Endothelial cell of umbilical vein (primary cell): ENCODE measurements at regions not wholly inside any gene's neighbourhood (a gene's known extent, or its start where the extent isn't known, plus 50 kb on each side); places are given as distances from the start of the nearest gene placed in this dataset.
"Not testable (repeated sequence)": the region's sequence is repeated elsewhere in the genome, so short reads cannot be mapped to it uniquely, and the experiment has no call there.

Source experiments
- BruUV-seq: library from RNA; stranded (reverse); fragments of 400-500 nt; replicated peaks from 2 replicates; lab custom pipeline; 2021; lab: Mats Ljungman, UMichigan
- CTCF ChIA-PET: fragments of 300-600, 350-600 bp; sonication (Branson Sonifier 250); formaldehyde crosslinking; loops from one replicate; lab custom pipeline; 2021; ENCODE audit warnings: antibody characterized with exemption, inconsistent platforms; lab: Charles Lee
- POLR2A ChIA-PET: fragments of 300-600, 350-600 bp; sonication (Branson Sonifier 250); formaldehyde crosslinking; loops from one replicate; lab custom pipeline; 2021; ENCODE audit warnings: antibody characterized with exemption, inconsistent platforms; lab: Charles Lee
- DNase-seq: peaks from one replicate; pipeline ENCODE4 v3.0.0-alpha.2; 2011; ENCODE audit warnings: low read depth, low spot score
- FAIRE-seq: peaks from 2 replicates; lab custom pipeline; 2011; peaks lifted over from hg19 to GRCh38; lab: Jason Lieb, UNC
- H2AFZ ChIP-seq: 2 replicates; pipeline ENCODE4 v1.6.0; 2012; ENCODE audit warnings: low read depth, low read length, control low read depth, inconsistent platforms
- H3K27ac ChIP-seq: 2 replicates; pipeline ENCODE4 v1.5.1; 2011; ENCODE audit warnings: low read depth, mild to moderate bottlenecking, control low read depth, low read length, moderate library complexity; ENCODE audit not compliant: insufficient read depth
- H3K27me3 ChIP-seq, 2 experiments: 2 replicates each; pipeline versions ENCODE4 v1.6.0 to v1.6.1; 2011; ENCODE audit warnings: low read length in 2 of 2, mixed read lengths in 1 of 2; ENCODE audit not compliant: control insufficient read depth in 2 of 2, insufficient read depth in 2 of 2
- H3K36me3 ChIP-seq, 2 experiments: 2 replicates in 1 of 2; 3 replicates in 1 of 2; pipeline ENCODE4 v1.5.1; 2011; ENCODE audit warnings: low read length in 2 of 2, mild to moderate bottlenecking in 1 of 2, moderate library complexity in 1 of 2; ENCODE audit not compliant: control insufficient read depth in 2 of 2, insufficient read depth in 2 of 2; ENCODE audit errors: extremely low read depth in 1 of 2
- H3K4me1 ChIP-seq: 3 replicates; pipeline ENCODE4 v1.5.1; 2011; ENCODE audit warnings: mild to moderate bottlenecking, low read length; ENCODE audit not compliant: control insufficient read depth, insufficient read depth; ENCODE audit errors: extremely low read depth
- H3K4me2 ChIP-seq: 2 replicates; pipeline ENCODE4 v1.6.1; 2011; ENCODE audit warnings: low read length, control low read depth, mixed read lengths; ENCODE audit not compliant: insufficient read depth
- H3K4me3 ChIP-seq, 3 experiments: fragments of 200-600 bp in 1 of 3; sonication (generic), shearing (Covaris generic) in 1 of 3; replicated peaks in 1 of 3; 2 replicates each; pipeline ENCODE4 v1.5.1; 2011 to 2016; ENCODE audit warnings: control low read depth in 3 of 3, low read length in 3 of 3, mild to moderate bottlenecking in 2 of 3, inconsistent platforms in 1 of 3, low read depth in 1 of 3, moderate library complexity in 1 of 3; ENCODE audit not compliant: insufficient read depth in 1 of 3
- H3K79me2 ChIP-seq: 2 replicates; pipeline ENCODE4 v1.6.0; 2012; ENCODE audit warnings: low read length, inconsistent platforms; ENCODE audit not compliant: control insufficient read depth, insufficient read depth
- H3K9ac ChIP-seq: replicated peaks from 2 replicates; pipeline ENCODE3; 2011; ENCODE audit warnings: low read length, control low read depth; ENCODE audit not compliant: insufficient read depth; ENCODE audit errors: extremely low read depth
- H3K9me1 ChIP-seq: replicated peaks from 3 replicates; pipeline ENCODE4 v1.6.0; 2011; ENCODE audit warnings: mild to moderate bottlenecking, low read length; ENCODE audit not compliant: control insufficient read depth, insufficient read depth; ENCODE audit errors: extremely low read depth
- H3K9me3 ChIP-seq: replicated peaks from 2 replicates; pipeline ENCODE4 v1.5.1; 2012; ENCODE audit warnings: low read length, inconsistent platforms; ENCODE audit not compliant: control insufficient read depth, insufficient read depth
- H4K20me1 ChIP-seq: replicated peaks from 2 replicates; pipeline ENCODE3; 2011; ENCODE audit warnings: mild to moderate bottlenecking, low read length; ENCODE audit not compliant: control insufficient read depth, insufficient read depth; ENCODE audit errors: extremely low read depth
- CTCF ChIP-seq, 2 donors: IDR thresholded peaks; 1 replicate in 1 of 2; 2 replicates in 1 of 2; pipeline ENCODE4 v1.5.1; 2011; ENCODE audit warnings: low read length in 2 of 2, mild to moderate bottlenecking in 2 of 2, moderate library complexity in 2 of 2, control low read depth in 1 of 2, inconsistent platforms in 1 of 2, low read depth in 1 of 2; ENCODE audit not compliant: insufficient read depth in 1 of 2; ENCODE audit errors: extremely low read depth in 1 of 2
- EZH2 ChIP-seq: IDR thresholded peaks from 2 replicates; pipeline ENCODE4 v1.6.1; 2012; ENCODE audit warnings: borderline replicate concordance, low read depth, mild to moderate bottlenecking, moderate library complexity, low read length, inconsistent platforms; ENCODE audit not compliant: severe bottlenecking
- FOS ChIP-seq: IDR thresholded peaks from 2 replicates; pipeline ENCODE4 v1.6.1; 2011; ENCODE audit warnings: mild to moderate bottlenecking, low read length, moderate library complexity, borderline replicate concordance; ENCODE audit not compliant: insufficient read depth
- GATA2 ChIP-seq: IDR thresholded peaks from 2 replicates; pipeline ENCODE4 v1.7.0; 2011; ENCODE audit warnings: low read depth, mild to moderate bottlenecking, moderate library complexity, mixed read lengths, low read length; ENCODE audit not compliant: insufficient read length, insufficient read depth
- JUN ChIP-seq: IDR thresholded peaks from 2 replicates; pipeline ENCODE4 v1.6.1; 2011; ENCODE audit warnings: borderline replicate concordance, low read depth; ENCODE audit not compliant: insufficient read length, insufficient read depth
- MYC ChIP-seq: IDR thresholded peaks from one replicate; pipeline ENCODE4 v1.6.1; 2011; ENCODE audit warnings: mild to moderate bottlenecking, low read depth, low read length
- POLR2A ChIP-seq: IDR thresholded peaks from 2 replicates; pipeline ENCODE4 v1.6.1; 2012; ENCODE audit warnings: low read depth, mild to moderate bottlenecking, control low read depth, low read length
- dilution Hi-C: fragments of 300-500 bp; cut with MboI; formaldehyde crosslinking; loops from one replicate; pipeline ENCODE4 v1.15.0; 2019; ENCODE audit warnings: low sequenced_read_pairs; ENCODE audit not compliant: extremely low pct_ligation_motif_present
- intact Hi-C: fragments of 100-400 bp; cut with micrococcal nuclease; formaldehyde crosslinking; loops from one replicate; pipeline ENCODE4 v1.10.0; 2022

GRCh38 chr6:122887941-122888340, 98.9 kb downstream of the SMPDL3A start:
- H3K79me2 ChIP-seq: no peaks in the 10 kb centered on the region
- CTCF ChIA-PET: no interaction called here
- no peaks in the 10 kb centered on the region for H3K9me1 ChIP-seq
- no peaks in the 10 kb centered on the region for H3K9me3 ChIP-seq
- H3K36me3 ChIP-seq: no peaks in the 10 kb centered on the region
- no TSS peak for BruUV-seq
- no peaks in the 10 kb centered on the region for H3K27me3 ChIP-seq
- no peak overlapping the region for H2AFZ ChIP-seq
- FAIRE-seq (no peak), DNase-seq (no peak)
- POLR2A ChIA-PET: no interaction called here
- no peak for TF ChIP-seq POLR2A
- TF ChIP-seq FOS: no peak
- TF ChIP-seq CTCF (IDR thresholded peaks at IDR 0.05; ENCODE audit: extremely low read depth in 1 of 2, insufficient read depth in 1 of 2, low read depth in 1 of 2, low read length in 2 of 2): no peak
- TF ChIP-seq JUN: no peak
- no peak for TF ChIP-seq EZH2
- no peak for TF ChIP-seq GATA2
- TF ChIP-seq MYC: no peak
- H4K20me1 ChIP-seq: no peaks in the 10 kb centered on the region
- H3K27ac ChIP-seq: no peak overlapping the region
- dilution Hi-C loops (no loop called here), intact Hi-C loops (no loop called here)
- no peak overlapping the region for H3K4me3 ChIP-seq
- H3K4me1 ChIP-seq: no peaks in the 10 kb centered on the region
- no peak overlapping the region for H3K9ac ChIP-seq
- H3K4me2 ChIP-seq: no peak overlapping the region

- DNase-seq, dilution Hi-C loops, BruUV-seq, intact Hi-C loops, H3K4me1 ChIP-seq, H3K4me2 ChIP-seq, H3K36me3 ChIP-seq, CTCF ChIA-PET, H3K79me2 ChIP-seq, POLR2A ChIA-PET, H3K4me3 ChIP-seq, H3K27me3 ChIP-seq, H2AFZ ChIP-seq, H4K20me1 ChIP-seq, H3K27ac ChIP-seq, FAIRE-seq, H3K9me3 ChIP-seq, H3K9me1 ChIP-seq, H3K9ac ChIP-seq: not testable (repeated sequence)
Observed at GRCh38 chr6:122888680-122889079, 99.6 kb downstream of the SMPDL3A start.
